ENCODE measurements at regions not wholly inside any gene's neighbourhood (a gene's known extent, or its start where the extent isn't known, plus 50 kb on each side); places are given as distances from the start of the nearest gene placed in this dataset.

GRCh38 chr18:7447318-7448028, 119.6 kb upstream of the PTPRM start:
- no peak for TF ChIP-seq CTCF (IDR thresholded peaks at IDR 0.05 in 2 of 3, conservative IDR thresholded peaks at IDR 0.05 in 1 of 3; ENCODE audit: borderline replicate concordance in 1 of 3, insufficient read depth in 1 of 3, low read depth in 2 of 3, low read length in 2 of 3)
- no peak for TF ChIP-seq POLR2AphosphoS5 (IDR thresholded peaks at IDR 0.05; ENCODE audit: low read depth, low read length)
- no peak for TF ChIP-seq EZH2phosphoT487 (IDR thresholded peaks at IDR 0.05; ENCODE audit: borderline replicate concordance)

All from HCT116 (cell line).